Choroid plexus epithelial cell (primary cell): ENCODE measurements at regions not wholly inside any gene's neighbourhood (a gene's known extent, or its start where the extent isn't known, plus 50 kb on each side); places are given as distances from the start of the nearest gene placed in this dataset.
A peak's percentile ranks its signal among the peaks of the same experiment; 100 is the strongest.

ENCODE experiments used
- DNase-seq: peaks from one replicate; pipeline ENCODE4 v3.0.0-alpha.2; 2010; ENCODE audit warnings: low read depth
- H3K4me3 ChIP-seq: 2 replicates; pipeline ENCODE4 v1.5.1; 2011; ENCODE audit warnings: low read depth, mild to moderate bottlenecking, control low read depth, low read length, moderate library complexity
- TF ChIP-seq, protein P1 (sequence below): conservative IDR thresholded peaks from 2 replicates; pipeline ENCODE4 v1.5.1; 2011; ENCODE audit warnings: low read depth, mild to moderate bottlenecking, control low read depth, inconsistent platforms, low read length, moderate library complexity

GRCh38 chr1:213375002-213375401, 324.0 kb downstream of the RPS6KC1 start:
- H3K4me3 ChIP-seq: no peak overlapping the region
- DNase-seq: no peak
- TF ChIP-seq, protein P1, sequence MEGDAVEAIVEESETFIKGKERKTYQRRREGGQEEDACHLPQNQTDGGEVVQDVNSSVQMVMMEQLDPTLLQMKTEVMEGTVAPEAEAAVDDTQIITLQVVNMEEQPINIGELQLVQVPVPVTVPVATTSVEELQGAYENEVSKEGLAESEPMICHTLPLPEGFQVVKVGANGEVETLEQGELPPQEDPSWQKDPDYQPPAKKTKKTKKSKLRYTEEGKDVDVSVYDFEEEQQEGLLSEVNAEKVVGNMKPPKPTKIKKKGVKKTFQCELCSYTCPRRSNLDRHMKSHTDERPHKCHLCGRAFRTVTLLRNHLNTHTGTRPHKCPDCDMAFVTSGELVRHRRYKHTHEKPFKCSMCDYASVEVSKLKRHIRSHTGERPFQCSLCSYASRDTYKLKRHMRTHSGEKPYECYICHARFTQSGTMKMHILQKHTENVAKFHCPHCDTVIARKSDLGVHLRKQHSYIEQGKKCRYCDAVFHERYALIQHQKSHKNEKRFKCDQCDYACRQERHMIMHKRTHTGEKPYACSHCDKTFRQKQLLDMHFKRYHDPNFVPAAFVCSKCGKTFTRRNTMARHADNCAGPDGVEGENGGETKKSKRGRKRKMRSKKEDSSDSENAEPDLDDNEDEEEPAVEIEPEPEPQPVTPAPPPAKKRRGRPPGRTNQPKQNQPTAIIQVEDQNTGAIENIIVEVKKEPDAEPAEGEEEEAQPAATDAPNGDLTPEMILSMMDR: no peak

GRCh38 chr1:213376862-213377372, 325.9 kb downstream of the RPS6KC1 start:
- peak; percentile 24 for DNase-seq
- TF ChIP-seq, protein P1: no peak
- H3K4me3 ChIP-seq: no peak overlapping the region

GRCh38 chr1:213380865-213381264, 329.8 kb downstream of the RPS6KC1 start:
- H3K4me3 ChIP-seq: no peak overlapping the region
- TF ChIP-seq, protein P1: no peak
- DNase-seq: no peak

DNA sequence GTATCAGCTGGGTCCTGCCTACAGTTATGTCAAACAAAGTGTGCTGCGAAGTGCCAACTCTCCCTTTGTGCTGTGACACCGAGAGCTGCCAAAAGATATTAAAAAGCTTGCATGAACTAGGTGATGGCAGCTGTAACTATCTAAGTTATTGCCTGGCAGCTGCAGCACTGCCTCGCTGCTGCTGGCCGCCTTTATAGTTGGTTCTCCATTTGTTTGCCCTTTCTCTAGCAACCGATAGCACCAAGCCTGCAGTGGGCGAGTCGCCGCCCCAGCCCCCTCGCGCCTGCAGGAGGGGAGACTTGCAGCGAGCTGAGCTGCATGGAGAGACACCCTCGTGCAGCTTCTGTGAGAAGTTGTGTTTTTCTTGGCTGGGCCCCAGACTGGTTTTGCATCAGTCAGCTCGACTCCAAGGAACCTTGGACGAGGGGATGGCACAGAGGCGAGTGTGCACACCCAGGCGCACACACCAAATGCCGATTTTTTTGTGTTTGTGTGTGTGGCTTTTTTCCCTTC, 330.6 kb downstream of the RPS6KC1 start:
- TF ChIP-seq, protein P1: no peak
- no peak overlapping the region for H3K4me3 ChIP-seq
- DNase-seq: peak; percentile 14

- DNase-seq: no peak
- TF ChIP-seq, protein P1: no peak
- H3K4me3 ChIP-seq: no peak overlapping the region
Observed at GRCh38 chr1:213383465-213383864, 332.4 kb downstream of the RPS6KC1 start.

- TF ChIP-seq, protein P1: no peak
- H3K4me3 ChIP-seq: no peak overlapping the region
- no peak for DNase-seq
Observed at GRCh38 chr1:213385201-213385600, 334.2 kb downstream of the RPS6KC1 start.

DNA sequence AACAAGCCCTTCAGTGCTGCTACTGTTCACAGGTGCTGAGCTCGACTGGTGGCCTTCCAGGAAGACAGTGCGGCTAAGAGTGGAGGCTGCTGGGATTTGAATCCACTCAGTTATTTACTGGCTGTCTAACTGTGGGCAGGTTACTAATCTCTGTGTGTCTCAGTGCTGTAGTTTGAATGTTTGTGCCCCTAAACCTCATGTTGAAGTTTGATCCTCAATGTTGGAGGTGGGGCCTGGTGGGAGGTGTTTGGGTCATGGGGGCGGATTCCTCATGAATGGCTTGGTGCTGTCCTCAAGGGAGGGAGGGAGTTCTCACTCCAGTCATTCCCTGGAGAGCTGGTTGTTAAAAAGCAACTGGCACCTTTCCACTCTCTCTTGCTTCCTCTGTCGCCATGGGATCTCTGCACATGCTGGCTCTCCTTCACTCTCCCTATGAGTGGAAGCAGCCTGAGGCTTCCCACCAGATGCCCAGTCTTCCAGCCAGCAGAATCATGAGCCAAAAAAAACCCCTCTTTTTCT, 334.8 kb downstream of the RPS6KC1 start:
- TF ChIP-seq, protein P1: no peak
- no peak for DNase-seq
- no peak overlapping the region for H3K4me3 ChIP-seq
